ENCODE measurements at regions not wholly inside any gene's neighbourhood (a gene's known extent, or its start where the extent isn't known, plus 50 kb on each side); places are given as distances from the start of the nearest gene placed in this dataset.

- intact Hi-C loops (cut with DNase I; ENCODE audit: low total_unique reads) = no loop called here
- H3K27me3 ChIP-seq = no peaks in the 10 kb centered on the region
- no peak for DNase-seq
- H3K9me3 ChIP-seq = no peaks in the 10 kb centered on the region
- no peaks in the 10 kb centered on the region for H3K4me1 ChIP-seq
- TF ChIP-seq CTCF (IDR thresholded peaks at IDR 0.05) (no peak), POLR2A (IDR thresholded peaks at IDR 0.05) (no peak)
- 75 to 81% methylated on average over 1 of the region's 1 CpG for WGBS, 2 donors
- no peak overlapping the region for H3K27ac ChIP-seq
- no peaks in the 10 kb centered on the region for H3K36me3 ChIP-seq (ENCODE audit: low read depth, missing control alignments)
- H3K4me3 ChIP-seq = no peak overlapping the region
Measured at GRCh38 chr7:85830982-85831381, 644.1 kb upstream of the SEMA3D start.

- intact Hi-C loops (cut with DNase I; ENCODE audit: low total_unique reads) = no loop called here
- no peak overlapping the region for H3K27ac ChIP-seq
- TF ChIP-seq POLR2A (IDR thresholded peaks at IDR 0.05) (no peak), CTCF (IDR thresholded peaks at IDR 0.05) (no peak)
- no peaks in the 10 kb centered on the region for H3K36me3 ChIP-seq (ENCODE audit: low read depth, missing control alignments)
- no peaks in the 10 kb centered on the region for H3K27me3 ChIP-seq
- 64 to 66% methylated on average over 3 of the region's 3 CpGs for WGBS, 2 donors
- no peak for DNase-seq
- H3K4me1 ChIP-seq = no peaks in the 10 kb centered on the region
- H3K4me3 ChIP-seq = no peak overlapping the region
- no peaks in the 10 kb centered on the region for H3K9me3 ChIP-seq
Measured at GRCh38 chr7:85829817-85830432, 643.1 kb upstream of the SEMA3D start.

- Histone ChIP-seq H3K36me3 (ENCODE audit: low read depth, missing control alignments) (no peaks in the 10 kb centered on the region), H3K9me3 (no peaks in the 10 kb centered on the region), H3K4me1 (no peaks in the 10 kb centered on the region), H3K27ac (no peak overlapping the region), H3K27me3 (no peaks in the 10 kb centered on the region), H3K4me3 (no peak overlapping the region)
- intact Hi-C loops (cut with DNase I; ENCODE audit: low total_unique reads) = no loop called here
- 89 to 91% methylated on average over 1 of the region's 1 CpG for WGBS, 2 donors
- TF ChIP-seq CTCF (IDR thresholded peaks at IDR 0.05) (no peak), POLR2A (IDR thresholded peaks at IDR 0.05) (no peak)
- DNase-seq = no peak
Measured at GRCh38 chr7:85829176-85829575, 642.3 kb upstream of the SEMA3D start.

- no peak for DNase-seq
- TF ChIP-seq POLR2A (IDR thresholded peaks at IDR 0.05) = no peak
- TF ChIP-seq CTCF (IDR thresholded peaks at IDR 0.05) = no peak
- H3K9me3 ChIP-seq = no peaks in the 10 kb centered on the region
- H3K27ac ChIP-seq = no peak overlapping the region
- no peaks in the 10 kb centered on the region for H3K27me3 ChIP-seq
- H3K36me3 ChIP-seq (ENCODE audit: low read depth, missing control alignments) = no peaks in the 10 kb centered on the region
- no peak overlapping the region for H3K4me3 ChIP-seq
- WGBS, 2 donors = 77 to 79% methylated on average over 2 of the region's 2 CpGs
- H3K4me1 ChIP-seq = no peaks in the 10 kb centered on the region
- intact Hi-C loops (cut with DNase I; ENCODE audit: low total_unique reads) = no loop called here
Measured at GRCh38 chr7:85828614-85829013, 641.8 kb upstream of the SEMA3D start.

- no peak for TF ChIP-seq CTCF (IDR thresholded peaks at IDR 0.05)
- 81 to 87% methylated on average over 8 of the region's 8 CpGs for WGBS, 2 donors
- H3K27ac ChIP-seq = no peak overlapping the region
- no peaks in the 10 kb centered on the region for H3K9me3 ChIP-seq
- no peak for DNase-seq
- H3K4me1 ChIP-seq = no peaks in the 10 kb centered on the region
- H3K4me3 ChIP-seq = no peak overlapping the region
- no peaks in the 10 kb centered on the region for H3K27me3 ChIP-seq
- H3K36me3 ChIP-seq (ENCODE audit: low read depth, missing control alignments) = no peaks in the 10 kb centered on the region
- intact Hi-C loops (cut with DNase I; ENCODE audit: low total_unique reads) = no loop called here
Measured at GRCh38 chr7:85823396-85824080, 636.7 kb upstream of the SEMA3D start.
